B cell (primary cell): ENCODE measurements at regions not wholly inside any gene's neighbourhood (a gene's known extent, or its start where the extent isn't known, plus 50 kb on each side); places are given as distances from the start of the nearest gene placed in this dataset.

Source experiments
- ATAC-seq: fragments of 200-7000 bp; cut with Tn5 transposase; one replicate; pipeline ENCODE4 v1.10.0; 2021; ENCODE audit warnings: low read depth, mild to moderate bottlenecking, moderate number of reproducible peaks, moderate library complexity
- CTCF ChIA-PET: fragments of 350-600 bp; sonication (Branson Sonifier 250); formaldehyde crosslinking; loops from one replicate; lab custom pipeline; 2021; ENCODE audit warnings: antibody characterized with exemption, inconsistent platforms; lab: Charles Lee
- POLR2A ChIA-PET: fragments of 350-600 bp; sonication (Branson Sonifier 250); formaldehyde crosslinking; loops from one replicate; lab custom pipeline; 2021; ENCODE audit warnings: antibody characterized with exemption; lab: Charles Lee
- DNase-seq: peaks from one replicate; pipeline ENCODE4 v3.0.0; 2013
- H2AFZ ChIP-seq: 2 replicates; pipeline ENCODE4 v1.6.1; 2012; ENCODE audit warnings: mild to moderate bottlenecking, low read depth, low read length; ENCODE audit not compliant: insufficient read depth, poor library complexity, severe bottlenecking
- H3K27ac ChIP-seq, 2 donors: 1 replicate in 1 of 2; 2 replicates in 1 of 2; pipeline ENCODE4 v1.5.1; 2012 to 2013; ENCODE audit warnings: low read length in 2 of 2, mild to moderate bottlenecking in 2 of 2, moderate library complexity in 1 of 2
- H3K27me3 ChIP-seq, 4 experiments: fragments of 200-600 bp in 1 of 4; sonication (generic) in 1 of 4; replicated peaks in 1 of 4; 1 replicate in 2 of 4; 2 replicates in 2 of 4; pipeline versions ENCODE4 v1.6.1 to v1.7.0; 2013 to 2016; ENCODE audit warnings: low read length in 3 of 4, mild to moderate bottlenecking in 2 of 4, mixed read lengths in 1 of 4, moderate library complexity in 1 of 4; ENCODE audit not compliant: insufficient read depth in 4 of 4, control insufficient read depth in 3 of 4; ENCODE audit errors: control extremely low read depth in 1 of 4
- H3K36me3 ChIP-seq, 2 experiments: replicated peaks in 1 of 2; 1 replicate in 1 of 2; 2 replicates in 1 of 2; pipeline versions ENCODE4 v1.6.1 to v1.7.1; 2013; ENCODE audit warnings: low read length in 1 of 2; ENCODE audit not compliant: insufficient read depth in 2 of 2, control insufficient read depth in 1 of 2; ENCODE audit errors: control extremely low read depth in 1 of 2, extremely low read depth in 1 of 2
- H3K4me1 ChIP-seq, 2 donors: fragments of 200-600 bp in 1 of 2; sonication (generic) in 1 of 2; 1 replicate in 1 of 2; 2 replicates in 1 of 2; pipeline versions ENCODE4 v1.5.1 to v1.6.1; 2013 to 2017; ENCODE audit warnings: low read length in 2 of 2; ENCODE audit not compliant: control insufficient read depth in 2 of 2, insufficient read depth in 2 of 2
- H3K4me2 ChIP-seq: replicated peaks from 2 replicates; pipeline ENCODE3; 2012; ENCODE audit warnings: mild to moderate bottlenecking, low read depth, low read length; ENCODE audit not compliant: poor library complexity, severe bottlenecking
- H3K4me3 ChIP-seq, 5 experiments: fragments of 200-600 bp in 1 of 5; sonication (generic) in 1 of 5; 1 replicate in 3 of 5; 2 replicates in 2 of 5; pipeline versions ENCODE4 v1.5.1 to v1.7.0; 2011 to 2016; ENCODE audit warnings: low read length in 4 of 5, mild to moderate bottlenecking in 4 of 5, low read depth in 2 of 5, control low read depth in 1 of 5, moderate library complexity in 1 of 5; ENCODE audit not compliant: insufficient read depth in 1 of 5; ENCODE audit errors: control extremely low read depth in 1 of 5, extremely low read depth in 1 of 5
- H3K79me2 ChIP-seq: fragments of 200-600 bp; sonication (generic); one replicate; pipeline ENCODE4 v1.6.0; 2016; ENCODE audit warnings: low read length; ENCODE audit not compliant: control insufficient read depth, insufficient read depth
- H3K9ac ChIP-seq: fragments of 200-600 bp; sonication (generic); 2 replicates; pipeline ENCODE4 v1.6.1; 2017; ENCODE audit warnings: mild to moderate bottlenecking, low read length, moderate library complexity
- H3K9me3 ChIP-seq, 3 donors: one replicate each; pipeline versions ENCODE4 v1.6.1 to v1.7.1; 2013; ENCODE audit warnings: low read length in 2 of 3; ENCODE audit not compliant: control insufficient read depth in 2 of 3, insufficient read depth in 1 of 3; ENCODE audit errors: control extremely low read depth in 1 of 3
- H4K20me1 ChIP-seq: 2 replicates; pipeline ENCODE4 v1.6.0; 2012; ENCODE audit warnings: mild to moderate bottlenecking, low read length; ENCODE audit not compliant: insufficient read depth, control insufficient read depth, poor library complexity, severe bottlenecking
- H3K27ac Mint-ChIP-seq: one replicate; pipeline ENCODE4 v1.8.0; 2021; ENCODE audit warnings: mixed read lengths
- H3K27me3 Mint-ChIP-seq: one replicate; pipeline ENCODE4 v1.8.0; 2021; ENCODE audit warnings: mixed read lengths
- H3K4me1 Mint-ChIP-seq: one replicate; pipeline ENCODE4 v1.8.0; 2021; ENCODE audit warnings: mixed read lengths
- H3K4me3 Mint-ChIP-seq: one replicate; pipeline ENCODE4 v1.8.0; 2021; ENCODE audit warnings: mixed read lengths
- H3K9me3 Mint-ChIP-seq: one replicate; pipeline ENCODE4 v1.8.0; 2022; ENCODE audit warnings: mixed read lengths; ENCODE audit not compliant: insufficient read depth
- EZH2 ChIP-seq: IDR thresholded peaks from 2 replicates; pipeline ENCODE4 v1.6.1; 2012; ENCODE audit warnings: borderline replicate concordance, low read depth, mild to moderate bottlenecking, moderate library complexity, low read length; ENCODE audit not compliant: insufficient read depth, poor library complexity, severe bottlenecking
- WGBS: methylation state at CpG from one replicate; pipeline ENCODE4 v1.1.5; 2013; ENCODE audit warnings: missing lambda C conversion rate; ENCODE audit not compliant: insufficient coverage; 5-methylcytosine and 5-hydroxymethylcytosine counted together
- intact Hi-C: fragments of 100-400 bp; cut with micrococcal nuclease; formaldehyde crosslinking; loops from one replicate; pipeline ENCODE4 v1.10.0; 2022
- TF ChIP-seq, protein P1 (sequence below): fragments of 200-600 bp; IDR thresholded peaks from one replicate; pipeline ENCODE4 v1.8.0; 2022; ENCODE audit warnings: antibody characterized with exemption, mild to moderate bottlenecking

DNA sequence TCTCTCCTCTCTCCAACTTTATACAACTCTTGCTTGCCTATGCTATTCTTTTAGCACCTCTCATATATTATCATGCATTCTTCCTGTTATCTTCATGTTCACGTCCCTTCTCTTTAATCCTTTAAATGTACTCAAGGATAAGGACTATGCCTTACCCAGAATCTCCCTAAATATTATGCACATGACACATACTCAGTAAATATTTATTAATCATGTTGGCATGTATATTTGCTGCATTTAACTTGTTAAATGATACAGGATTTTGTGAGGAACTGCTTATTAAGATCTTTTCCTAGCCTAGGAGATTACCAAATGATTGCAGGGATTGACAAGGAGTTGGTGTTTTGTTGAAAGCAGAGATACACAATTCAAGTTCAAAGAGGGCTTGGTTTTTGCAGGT is 109.4 kb downstream of the RGS2 start:
- Histone ChIP-seq H3K9me3 (no peaks in the 10 kb centered on the region), H3K4me2 (no peak overlapping the region), H3K79me2 (no peaks in the 10 kb centered on the region), H4K20me1 (no peaks in the 10 kb centered on the region), H3K4me3 (no peak overlapping the region), H3K4me1 (no peaks in the 10 kb centered on the region), H3K27ac (no peak overlapping the region), H2AFZ (no peak overlapping the region), H3K27me3 (no peaks in the 10 kb centered on the region), H3K36me3 (no peaks in the 10 kb centered on the region), H3K9ac (no peak overlapping the region)
- ATAC-seq (no peak), DNase-seq (no peak)
- H3K27ac Mint-ChIP-seq = no peak overlapping the region
- H3K4me1 Mint-ChIP-seq = no peaks in the 10 kb centered on the region
- CTCF ChIA-PET = interaction anchor here (0.6 to 0.9 kb wide), 2 partner anchors 18 to 96 kb away, joined by 3 read pairs; no protein-coding TSS in a partner anchor
- H3K4me3 Mint-ChIP-seq = no peak overlapping the region
- H3K27me3 Mint-ChIP-seq = no peaks in the 10 kb centered on the region
- H3K9me3 Mint-ChIP-seq = no peaks in the 10 kb centered on the region
- TF ChIP-seq EZH2 = no peak
- TF ChIP-seq, protein P1, sequence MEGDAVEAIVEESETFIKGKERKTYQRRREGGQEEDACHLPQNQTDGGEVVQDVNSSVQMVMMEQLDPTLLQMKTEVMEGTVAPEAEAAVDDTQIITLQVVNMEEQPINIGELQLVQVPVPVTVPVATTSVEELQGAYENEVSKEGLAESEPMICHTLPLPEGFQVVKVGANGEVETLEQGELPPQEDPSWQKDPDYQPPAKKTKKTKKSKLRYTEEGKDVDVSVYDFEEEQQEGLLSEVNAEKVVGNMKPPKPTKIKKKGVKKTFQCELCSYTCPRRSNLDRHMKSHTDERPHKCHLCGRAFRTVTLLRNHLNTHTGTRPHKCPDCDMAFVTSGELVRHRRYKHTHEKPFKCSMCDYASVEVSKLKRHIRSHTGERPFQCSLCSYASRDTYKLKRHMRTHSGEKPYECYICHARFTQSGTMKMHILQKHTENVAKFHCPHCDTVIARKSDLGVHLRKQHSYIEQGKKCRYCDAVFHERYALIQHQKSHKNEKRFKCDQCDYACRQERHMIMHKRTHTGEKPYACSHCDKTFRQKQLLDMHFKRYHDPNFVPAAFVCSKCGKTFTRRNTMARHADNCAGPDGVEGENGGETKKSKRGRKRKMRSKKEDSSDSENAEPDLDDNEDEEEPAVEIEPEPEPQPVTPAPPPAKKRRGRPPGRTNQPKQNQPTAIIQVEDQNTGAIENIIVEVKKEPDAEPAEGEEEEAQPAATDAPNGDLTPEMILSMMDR = no peak
- no CpG with 5 or more reads among the region's 1 CpG for WGBS
- POLR2A ChIA-PET = no interaction called here
- intact Hi-C loops = no loop called here

DNA sequence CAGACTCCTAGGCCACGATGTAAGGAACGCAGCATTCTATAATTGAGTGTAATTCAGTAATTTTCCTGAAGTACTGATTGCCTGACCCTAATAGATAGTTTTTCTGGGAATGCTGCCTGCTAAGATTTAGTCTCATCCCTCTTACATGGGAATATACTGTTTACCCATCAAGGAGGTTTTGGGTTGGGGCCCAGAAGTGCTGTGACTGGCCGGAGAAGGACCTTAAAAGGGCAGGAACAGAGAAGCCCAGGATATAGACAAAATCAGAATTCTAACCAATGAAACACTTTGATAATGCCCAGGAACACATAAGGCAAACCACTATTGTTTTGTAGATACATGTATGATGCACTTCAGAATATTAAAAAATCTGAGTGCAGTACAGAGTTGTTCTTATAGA is 111.6 kb downstream of the RGS2 start:
- H3K9me3 Mint-ChIP-seq = no peaks in the 10 kb centered on the region
- intact Hi-C loops = no loop called here
- H3K4me1 Mint-ChIP-seq = no peaks in the 10 kb centered on the region

More for the DNA sequence above, 111.6 kb downstream of the RGS2 start:
- Mint-ChIP-seq H3K27ac (no peak overlapping the region), H3K4me3 (no peak overlapping the region), H3K27me3 (peaks cover 4% of the 10 kb centered on the region)
- ATAC-seq = no peak
- Histone ChIP-seq H3K79me2 (no peaks in the 10 kb centered on the region), H3K9ac (no peak overlapping the region), H3K27ac (no peak overlapping the region), H2AFZ (no peak overlapping the region), H4K20me1 (no peaks in the 10 kb centered on the region), H3K36me3 (no peaks in the 10 kb centered on the region), H3K27me3 (no peaks in the 10 kb centered on the region), H3K9me3 (no peaks in the 10 kb centered on the region), H3K4me3 (no peak overlapping the region), H3K4me2 (no peak overlapping the region), H3K4me1 (no peaks in the 10 kb centered on the region)
- no CpG with 5 or more reads among the region's 3 CpGs for WGBS
- no peak for DNase-seq
- ChIA-PET CTCF (no interaction called here), POLR2A (no interaction called here)
- TF ChIP-seq, protein P1 = no peak
- TF ChIP-seq EZH2 = no peak
